ENCODE measurements at regions not wholly inside any gene's neighbourhood (a gene's known extent, or its start where the extent isn't known, plus 50 kb on each side); places are given as distances from the start of the nearest gene placed in this dataset.

DNA sequence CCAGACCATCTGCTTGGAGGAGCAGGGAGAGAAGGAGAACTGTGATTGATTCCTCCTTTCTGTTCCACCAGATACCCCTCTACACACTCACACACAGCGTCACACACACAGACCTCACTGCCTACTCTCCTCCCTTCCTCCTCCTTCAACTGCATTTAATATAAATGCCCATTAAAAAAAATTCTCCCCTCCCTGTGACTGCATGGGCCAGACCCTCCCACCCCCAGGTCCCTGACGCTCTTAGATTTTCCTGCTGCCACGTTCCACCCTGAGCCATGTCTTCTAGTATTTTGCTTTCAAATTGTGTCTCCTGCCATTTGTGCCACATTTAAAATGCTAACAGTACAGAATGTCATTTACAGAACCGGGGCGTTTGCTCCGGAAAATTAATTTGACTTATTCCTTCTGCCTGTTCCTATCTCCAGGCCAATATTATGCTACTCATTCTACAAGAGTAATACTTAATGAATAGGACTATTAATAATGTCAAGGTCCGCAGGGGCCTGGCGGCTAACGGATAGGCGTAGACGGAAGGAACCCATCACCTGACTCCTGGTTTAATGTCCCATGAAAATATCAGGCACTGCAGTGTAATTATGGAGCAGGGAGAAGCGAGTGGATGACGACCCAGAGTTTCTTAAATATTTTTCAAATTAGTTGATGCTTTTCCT is 100.2 kb downstream of the MRM1 start:
- no peak for TF ChIP-seq POLR2A (IDR thresholded peaks at IDR 0.05)
- TF ChIP-seq, protein P1, sequence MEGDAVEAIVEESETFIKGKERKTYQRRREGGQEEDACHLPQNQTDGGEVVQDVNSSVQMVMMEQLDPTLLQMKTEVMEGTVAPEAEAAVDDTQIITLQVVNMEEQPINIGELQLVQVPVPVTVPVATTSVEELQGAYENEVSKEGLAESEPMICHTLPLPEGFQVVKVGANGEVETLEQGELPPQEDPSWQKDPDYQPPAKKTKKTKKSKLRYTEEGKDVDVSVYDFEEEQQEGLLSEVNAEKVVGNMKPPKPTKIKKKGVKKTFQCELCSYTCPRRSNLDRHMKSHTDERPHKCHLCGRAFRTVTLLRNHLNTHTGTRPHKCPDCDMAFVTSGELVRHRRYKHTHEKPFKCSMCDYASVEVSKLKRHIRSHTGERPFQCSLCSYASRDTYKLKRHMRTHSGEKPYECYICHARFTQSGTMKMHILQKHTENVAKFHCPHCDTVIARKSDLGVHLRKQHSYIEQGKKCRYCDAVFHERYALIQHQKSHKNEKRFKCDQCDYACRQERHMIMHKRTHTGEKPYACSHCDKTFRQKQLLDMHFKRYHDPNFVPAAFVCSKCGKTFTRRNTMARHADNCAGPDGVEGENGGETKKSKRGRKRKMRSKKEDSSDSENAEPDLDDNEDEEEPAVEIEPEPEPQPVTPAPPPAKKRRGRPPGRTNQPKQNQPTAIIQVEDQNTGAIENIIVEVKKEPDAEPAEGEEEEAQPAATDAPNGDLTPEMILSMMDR (IDR thresholded peaks at IDR 0.05), result no peak

Measured in thyroid gland (tissue), 4 donors.